IMR-90 (cell line): ENCODE measurements at regions not wholly inside any gene's neighbourhood (a gene's known extent, or its start where the extent isn't known, plus 50 kb on each side); places are given as distances from the start of the nearest gene placed in this dataset.
A peak's percentile ranks its signal among the peaks of the same experiment; 100 is the strongest.

Experiments used
- ATAC-seq: fragments of 200-7000 bp; cut with Tn5 transposase; 2 replicates; pipeline ENCODE4 v1.9.1; 2020; ENCODE audit warnings: low read depth, mild to moderate bottlenecking, moderate library complexity
- BruUV-seq: library from RNA; stranded (reverse); fragments of 400-500 nt; replicated peaks from 2 replicates; lab custom pipeline; 2021; lab: Mats Ljungman, UMichigan
- CTCF ChIA-PET: fragments of 300-600 bp; formaldehyde crosslinking; extraction: SDS; loops from one replicate; lab custom pipeline; 2021; ENCODE audit warnings: antibody characterized with exemption; lab: Yijun Ruan, JAX
- POLR2A ChIA-PET: fragments of 300-600 bp; sonication (Branson Sonifier 250); formaldehyde crosslinking; loops from one replicate; lab custom pipeline; 2022; ENCODE audit warnings: antibody characterized with exemption; ENCODE audit not compliant: unreplicated experiment; lab: Charles Lee
- DNase-seq: peaks from one replicate; pipeline ENCODE4 v3.0.0; 2013
- H2AFZ ChIP-seq: replicated peaks from 2 replicates; pipeline ENCODE3; 2013; ENCODE audit warnings: low read length, mild to moderate bottlenecking; ENCODE audit not compliant: poor library complexity
- H2AK5ac ChIP-seq: 2 replicates; pipeline ENCODE4 v1.6.1; 2013; ENCODE audit warnings: low read depth, low read length, inconsistent platforms
- H2AK9ac ChIP-seq: replicated peaks from 2 replicates; pipeline ENCODE3; 2013; ENCODE audit warnings: mild to moderate bottlenecking, low read depth, low read length, moderate library complexity; ENCODE audit not compliant: poor library complexity
- H2BK120ac ChIP-seq: 2 replicates; pipeline ENCODE4 v1.6.1; 2013; ENCODE audit warnings: low read depth, low read length, inconsistent platforms
- H2BK15ac ChIP-seq: 3 replicates; pipeline ENCODE4 v1.6.1; 2013; ENCODE audit warnings: low read depth, low read length, inconsistent platforms
- H2BK20ac ChIP-seq: 2 replicates; pipeline ENCODE4 v1.6.1; 2013; ENCODE audit warnings: low read depth, mild to moderate bottlenecking, inconsistent platforms, low read length, moderate library complexity
- H2BK5ac ChIP-seq: 2 replicates; pipeline ENCODE4 v1.6.1; 2013; ENCODE audit warnings: mild to moderate bottlenecking, low read depth, low read length, inconsistent platforms; ENCODE audit not compliant: poor library complexity, severe bottlenecking
- H3K14ac ChIP-seq: replicated peaks from 2 replicates; pipeline ENCODE4 v1.6.1; 2013; ENCODE audit warnings: low read depth, low read length, inconsistent platforms
- H3K18ac ChIP-seq: 2 replicates; pipeline ENCODE4 v1.6.1; 2013; ENCODE audit warnings: low read depth, low read length, control low read depth
- H3K23ac ChIP-seq: 2 replicates; pipeline ENCODE4 v1.6.1; 2013; ENCODE audit warnings: low read depth, low read length, inconsistent platforms
- H3K27ac ChIP-seq: 2 replicates; pipeline ENCODE4 v1.5.1; 2013; ENCODE audit warnings: mild to moderate bottlenecking, control low read depth, low read length; ENCODE audit not compliant: insufficient read depth
- H3K27me3 ChIP-seq: 2 replicates; pipeline ENCODE4 v1.6.1; 2013; ENCODE audit warnings: low read length; ENCODE audit not compliant: control insufficient read depth, insufficient read depth
- H3K36me3 ChIP-seq: 2 replicates; pipeline ENCODE4 v1.6.1; 2013; ENCODE audit warnings: low read length, mixed read lengths; ENCODE audit not compliant: control insufficient read depth, insufficient read depth
- H3K4ac ChIP-seq: 2 replicates; pipeline ENCODE4 v1.6.1; 2013; ENCODE audit warnings: low read depth, low read length, inconsistent platforms
- H3K4me1 ChIP-seq: 2 replicates; pipeline ENCODE4 v1.6.1; 2013; ENCODE audit warnings: low read length, mixed read lengths; ENCODE audit not compliant: control insufficient read depth, insufficient read depth
- H3K4me2 ChIP-seq: 2 replicates; pipeline ENCODE4 v1.6.1; 2013; ENCODE audit warnings: low read depth, mild to moderate bottlenecking, control low read depth, low read length, moderate library complexity
- H3K4me3 ChIP-seq: 2 replicates; pipeline ENCODE4 v1.5.1; 2013; ENCODE audit warnings: low read depth, mild to moderate bottlenecking, control low read depth, low read length, moderate library complexity; ENCODE audit not compliant: insufficient read depth
- H3K56ac ChIP-seq: 2 replicates; pipeline ENCODE4 v1.6.1; 2013; ENCODE audit warnings: low read length, inconsistent platforms; ENCODE audit not compliant: insufficient read depth; ENCODE audit errors: extremely low read depth
- H3K79me1 ChIP-seq, 2 experiments: 2 replicates each; pipeline ENCODE4 v1.6.1; 2013; ENCODE audit warnings: low read length in 2 of 2, inconsistent platforms in 1 of 2, low read depth in 1 of 2
- H3K9ac ChIP-seq: 2 replicates; pipeline ENCODE4 v1.6.1; 2013; ENCODE audit warnings: low read depth, low read length, control low read depth
- H3K9me1 ChIP-seq: 2 replicates; pipeline ENCODE4 v1.6.1; 2013; ENCODE audit warnings: low read length, inconsistent platforms; ENCODE audit not compliant: insufficient read depth
- H3K9me3 ChIP-seq: 2 replicates; pipeline ENCODE4 v1.6.1; 2013; ENCODE audit warnings: low read length; ENCODE audit not compliant: control insufficient read depth, insufficient read depth
- H4K20me1 ChIP-seq: 2 replicates; pipeline ENCODE4 v1.6.1; 2013; ENCODE audit warnings: low read length, inconsistent platforms; ENCODE audit not compliant: insufficient read depth
- H4K5ac ChIP-seq: 2 replicates; pipeline ENCODE4 v1.6.1; 2013; ENCODE audit warnings: mild to moderate bottlenecking, low read depth, low read length, control low read depth
- H4K8ac ChIP-seq, 2 experiments: 2 replicates each; pipeline ENCODE4 v1.6.1; 2013; ENCODE audit warnings: low read depth in 2 of 2, low read length in 2 of 2, control low read depth in 1 of 2, inconsistent platforms in 1 of 2
- H4K91ac ChIP-seq: 2 replicates; pipeline ENCODE4 v1.6.1; 2013; ENCODE audit warnings: low read depth, low read length, inconsistent platforms; ENCODE audit not compliant: insufficient read depth
- BHLHE40 ChIP-seq: fragments of 150-350 bp; IDR thresholded peaks from 2 replicates; pipeline ENCODE4 v1.6.1; 2016; ENCODE audit warnings: mild to moderate bottlenecking, low read depth, low read length
- CEBPB ChIP-seq: IDR thresholded peaks from 2 replicates; pipeline ENCODE4 v1.6.1; 2012; ENCODE audit warnings: low read depth, low read length, improper control_type of control experiment
- RCOR1 ChIP-seq: IDR thresholded peaks from 2 replicates; pipeline ENCODE4 v1.6.1; 2012; ENCODE audit warnings: mild to moderate bottlenecking, low read length, improper control_type of control experiment; ENCODE audit not compliant: insufficient replicate concordance
- SMC3 ChIP-seq: fragments of 150-350 bp; IDR thresholded peaks from 2 replicates; pipeline ENCODE4 v1.6.1; 2016; ENCODE audit warnings: low read depth, mild to moderate bottlenecking, antibody characterized with exemption, low read length, moderate library complexity
- WGBS, 2 experiments: methylation state at CpG; one replicate each; pipeline versions ENCODE4 v1.1.5 to v1.1.7; 2013; ENCODE audit warnings: missing lambda C conversion rate in 2 of 2; ENCODE audit not compliant: insufficient read length in 1 of 2; ENCODE audit errors: extremely low coverage in 2 of 2; 5-methylcytosine and 5-hydroxymethylcytosine counted together
- dilution Hi-C: fragments of 300-500 bp; cut with HindIII; formaldehyde crosslinking; loops from one replicate; pipeline ENCODE4 v1.14.3; 2018; ENCODE audit warnings: low sequenced_read_pairs; ENCODE audit not compliant: unreplicated experiment
- in situ Hi-C: fragments of 300-500 bp; cut with MboI; formaldehyde crosslinking; loops from 3 replicates; pipeline ENCODE4 v1.14.3; 2019; ENCODE audit warnings: low sequenced_read_pairs, inconsistent platforms, mixed read lengths
- intact Hi-C: fragments of 100-400 bp; cut with micrococcal nuclease; formaldehyde crosslinking; loops from 2 replicates; pipeline ENCODE4 v1.10.0; 2022

DNA sequence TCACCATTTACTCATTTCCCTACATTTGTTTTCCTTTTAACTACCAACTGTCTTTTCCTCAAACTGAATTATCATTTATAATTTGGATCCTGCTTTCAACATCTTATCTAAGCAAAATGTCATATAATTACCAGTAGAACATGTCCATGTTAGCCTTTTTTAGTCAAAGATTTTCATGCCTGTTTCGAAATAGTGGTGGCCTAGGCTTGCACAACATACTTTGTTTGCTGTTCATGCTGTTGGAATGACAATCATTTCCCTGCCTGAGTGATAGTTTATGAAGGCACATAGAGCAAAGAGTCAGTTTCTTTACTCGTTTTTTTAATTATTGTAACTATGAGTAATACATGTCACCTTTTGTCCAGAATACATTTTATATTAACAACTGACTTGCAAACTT is 144.3 kb upstream of the ANO3 start:
- Histone ChIP-seq H4K8ac (peak overlapping the region in 1 of 2 experiments; percentile 90; a peak in 1 of 4 replicates), H3K36me3 (no peaks in the 10 kb centered on the region), H3K9me3 (no peaks in the 10 kb centered on the region), H2BK20ac (peak overlapping the region; percentile 92; the same call in 1 of the 2 replicates), H4K20me1 (no peaks in the 10 kb centered on the region), H3K9me1 (no peaks in the 10 kb centered on the region), H3K27ac (peak overlapping the region; percentile 73; the same call in 1 of the 2 replicates), H2BK120ac (peak overlapping the region; percentile 94; the same call in 1 of the 2 replicates), H4K5ac (no peak overlapping the region), H3K4me1 (peaks cover 13% of the 10 kb centered on the region), H2AFZ (no peak overlapping the region), H4K91ac (no peak overlapping the region), H3K14ac (no peak overlapping the region), H3K56ac (peak overlapping the region; percentile 62; the same call in 1 of the 2 replicates), H3K4me3 (no peak overlapping the region), H3K4me2 (no peak overlapping the region), H3K23ac (peak overlapping the region; percentile 19; the same call in 1 of the 2 replicates), H3K18ac (no peak overlapping the region), H2AK5ac (no peak overlapping the region), H3K27me3 (no peaks in the 10 kb centered on the region), H2AK9ac (no peak overlapping the region), H3K9ac (no peak overlapping the region), H3K4ac (no peak overlapping the region), H3K79me1 (no peaks in the 10 kb centered on the region), H2BK15ac (no peak overlapping the region), H2BK5ac (peak overlapping the region; percentile 92)
- CTCF ChIA-PET: no interaction called here
- POLR2A ChIA-PET: no interaction called here
- dilution Hi-C loops (no loop called here), in situ Hi-C loops (no loop called here), intact Hi-C loops (no loop called here)
- BruUV-seq: no TSS peak
- TF ChIP-seq CEBPB: peak; percentile 98
- TF ChIP-seq RCOR1: no peak
- TF ChIP-seq BHLHE40: no peak
- no peak for TF ChIP-seq SMC3
- DNase-seq (peak; percentile 82), ATAC-seq (peak; percentile 64)
- no CpG with 5 or more reads among the region's 2 CpGs for WGBS, 2 experiments
